ENCODE measurements at regions not wholly inside any gene's neighbourhood (a gene's known extent, or its start where the extent isn't known, plus 50 kb on each side); places are given as distances from the start of the nearest gene placed in this dataset.

DNA sequence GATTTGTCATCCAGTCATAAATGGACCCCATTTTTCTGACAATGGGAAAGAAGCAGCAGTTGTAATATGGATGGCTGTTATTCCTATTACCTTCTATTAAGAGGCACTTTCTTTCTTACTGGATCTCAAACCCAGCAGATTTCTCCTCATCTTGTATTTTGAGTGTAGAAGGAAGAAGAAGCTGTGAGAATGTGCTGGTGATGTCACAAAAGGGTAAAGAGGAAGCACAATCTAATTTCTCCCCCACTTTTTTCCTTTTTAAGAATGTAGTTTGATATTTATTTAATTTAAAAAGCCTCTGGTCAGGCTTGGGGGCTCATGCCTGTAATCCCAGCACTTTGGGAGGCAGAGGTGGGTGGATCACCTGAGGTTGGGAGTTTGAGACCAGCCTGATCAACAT lies 100.0 kb upstream of the JARID2 start (continued):
- TF ChIP-seq, protein P1, sequence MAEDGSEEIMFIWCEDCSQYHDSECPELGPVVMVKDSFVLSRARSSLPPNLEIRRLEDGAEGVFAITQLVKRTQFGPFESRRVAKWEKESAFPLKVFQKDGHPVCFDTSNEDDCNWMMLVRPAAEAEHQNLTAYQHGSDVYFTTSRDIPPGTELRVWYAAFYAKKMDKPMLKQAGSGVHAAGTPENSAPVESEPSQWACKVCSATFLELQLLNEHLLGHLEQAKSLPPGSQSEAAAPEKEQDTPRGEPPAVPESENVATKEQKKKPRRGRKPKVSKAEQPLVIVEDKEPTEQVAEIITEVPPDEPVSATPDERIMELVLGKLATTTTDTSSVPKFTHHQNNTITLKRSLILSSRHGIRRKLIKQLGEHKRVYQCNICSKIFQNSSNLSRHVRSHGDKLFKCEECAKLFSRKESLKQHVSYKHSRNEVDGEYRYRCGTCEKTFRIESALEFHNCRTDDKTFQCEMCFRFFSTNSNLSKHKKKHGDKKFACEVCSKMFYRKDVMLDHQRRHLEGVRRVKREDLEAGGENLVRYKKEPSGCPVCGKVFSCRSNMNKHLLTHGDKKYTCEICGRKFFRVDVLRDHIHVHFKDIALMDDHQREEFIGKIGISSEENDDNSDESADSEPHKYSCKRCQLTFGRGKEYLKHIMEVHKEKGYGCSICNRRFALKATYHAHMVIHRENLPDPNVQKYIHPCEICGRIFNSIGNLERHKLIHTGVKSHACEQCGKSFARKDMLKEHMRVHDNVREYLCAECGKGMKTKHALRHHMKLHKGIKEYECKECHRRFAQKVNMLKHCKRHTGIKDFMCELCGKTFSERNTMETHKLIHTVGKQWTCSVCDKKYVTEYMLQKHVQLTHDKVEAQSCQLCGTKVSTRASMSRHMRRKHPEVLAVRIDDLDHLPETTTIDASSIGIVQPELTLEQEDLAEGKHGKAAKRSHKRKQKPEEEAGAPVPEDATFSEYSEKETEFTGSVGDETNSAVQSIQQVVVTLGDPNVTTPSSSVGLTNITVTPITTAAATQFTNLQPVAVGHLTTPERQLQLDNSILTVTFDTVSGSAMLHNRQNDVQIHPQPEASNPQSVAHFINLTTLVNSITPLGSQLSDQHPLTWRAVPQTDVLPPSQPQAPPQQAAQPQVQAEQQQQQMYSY (CRISPR knock-in tag; IDR thresholded peaks at IDR 0.05), result no peak
- TF ChIP-seq ZSCAN29 (IDR thresholded peaks at IDR 0.05), result no peak

DNA sequence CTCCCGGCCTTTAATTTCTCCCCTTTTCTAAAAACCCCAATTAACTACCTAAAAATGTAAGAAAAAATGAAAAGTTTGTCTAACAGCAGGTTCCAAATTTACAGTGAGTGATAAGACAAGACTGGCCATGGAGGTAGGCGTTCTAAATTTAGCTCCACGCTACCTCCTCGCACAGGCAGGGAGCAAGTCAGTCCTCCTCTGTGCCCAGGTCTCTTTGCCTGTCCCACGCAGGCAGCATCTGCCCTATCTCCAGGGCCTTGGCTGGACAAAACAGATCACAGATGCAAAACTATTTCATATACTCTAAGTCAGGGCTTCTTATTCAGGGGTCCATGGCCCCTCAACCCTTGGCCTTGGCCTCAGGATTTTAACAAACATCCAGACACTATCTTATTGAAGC lies 98.0 kb upstream of the JARID2 start:
- POLR2A ChIA-PET, result no interaction called here

More for the DNA sequence above, 98.0 kb upstream of the JARID2 start:
- Histone ChIP-seq H3K9ac (ENCODE audit: control insufficient read depth, insufficient read depth, low read length) (no peak overlapping the region), H3K36me3 (ENCODE audit: control insufficient read depth in 2 of 2, insufficient read depth in 2 of 2, low read length in 1 of 2) (no peaks in the 10 kb centered on the region), H2AFZ (ENCODE audit: control insufficient read depth, low read depth, low read length) (no peak overlapping the region), H3K27me3 (replicated peaks in 1 of 2; ENCODE audit: control insufficient read depth in 2 of 2, insufficient read depth in 2 of 2, low read length in 1 of 2) (no peaks in the 10 kb centered on the region), H3K4me1 (ENCODE audit: control insufficient read depth, insufficient read depth, low read length) (peaks cover 14% of the 10 kb centered on the region), H3K9me3 (replicated peaks; ENCODE audit: control insufficient read depth, insufficient read depth, low read length) (no peaks in the 10 kb centered on the region), H3K4me3 (no peak overlapping the region), H3K79me2 (ENCODE audit: control insufficient read depth, insufficient read depth, low read length) (no peaks in the 10 kb centered on the region), H4K20me1 (ENCODE audit: control insufficient read depth, insufficient read depth) (no peaks in the 10 kb centered on the region), H3K4me2 (ENCODE audit: control insufficient read depth, insufficient read depth) (no peak overlapping the region), H3K27ac (ENCODE audit: control insufficient read depth, insufficient read depth) (no peak overlapping the region)
- in situ Hi-C loops (cut with MboI), result no loop called here
- intact Hi-C loops (cut with micrococcal nuclease; ENCODE audit: unreplicated experiment), result loop anchor here (5.0 kb wide), 1 partner anchor 271 kb away; no protein-coding TSS in a partner anchor
- WGBS (ENCODE audit: insufficient coverage, insufficient replicate concordance, low lambda C conversion rate, missing lambda C conversion rate), result 52% methylated on average over 5 of the region's 5 CpGs
- ATAC-seq (no peak), DNase-seq (ENCODE audit: low read depth, low spot score) (no peak), FAIRE-seq (no peak)
- ChIA-PET RAD21 (ENCODE audit: unreplicated experiment) (interaction anchor here (0.8 to 1.4 kb wide), 2 partner anchors 23 to 241 kb away, joined by 3 to 4 read pairs; no protein-coding TSS in a partner anchor), CTCF (no interaction called here), SMC1A (ENCODE audit: uncharacterized antibody, unreplicated experiment) (interaction anchor here (0.7 to 1.6 kb wide), 2 partner anchors 22 to 255 kb away, joined by 3 to 6 read pairs; no protein-coding TSS in a partner anchor)
- no TSS peak for BruUV-seq (replicated peaks)
- TF ChIP-seq, protein P2, sequence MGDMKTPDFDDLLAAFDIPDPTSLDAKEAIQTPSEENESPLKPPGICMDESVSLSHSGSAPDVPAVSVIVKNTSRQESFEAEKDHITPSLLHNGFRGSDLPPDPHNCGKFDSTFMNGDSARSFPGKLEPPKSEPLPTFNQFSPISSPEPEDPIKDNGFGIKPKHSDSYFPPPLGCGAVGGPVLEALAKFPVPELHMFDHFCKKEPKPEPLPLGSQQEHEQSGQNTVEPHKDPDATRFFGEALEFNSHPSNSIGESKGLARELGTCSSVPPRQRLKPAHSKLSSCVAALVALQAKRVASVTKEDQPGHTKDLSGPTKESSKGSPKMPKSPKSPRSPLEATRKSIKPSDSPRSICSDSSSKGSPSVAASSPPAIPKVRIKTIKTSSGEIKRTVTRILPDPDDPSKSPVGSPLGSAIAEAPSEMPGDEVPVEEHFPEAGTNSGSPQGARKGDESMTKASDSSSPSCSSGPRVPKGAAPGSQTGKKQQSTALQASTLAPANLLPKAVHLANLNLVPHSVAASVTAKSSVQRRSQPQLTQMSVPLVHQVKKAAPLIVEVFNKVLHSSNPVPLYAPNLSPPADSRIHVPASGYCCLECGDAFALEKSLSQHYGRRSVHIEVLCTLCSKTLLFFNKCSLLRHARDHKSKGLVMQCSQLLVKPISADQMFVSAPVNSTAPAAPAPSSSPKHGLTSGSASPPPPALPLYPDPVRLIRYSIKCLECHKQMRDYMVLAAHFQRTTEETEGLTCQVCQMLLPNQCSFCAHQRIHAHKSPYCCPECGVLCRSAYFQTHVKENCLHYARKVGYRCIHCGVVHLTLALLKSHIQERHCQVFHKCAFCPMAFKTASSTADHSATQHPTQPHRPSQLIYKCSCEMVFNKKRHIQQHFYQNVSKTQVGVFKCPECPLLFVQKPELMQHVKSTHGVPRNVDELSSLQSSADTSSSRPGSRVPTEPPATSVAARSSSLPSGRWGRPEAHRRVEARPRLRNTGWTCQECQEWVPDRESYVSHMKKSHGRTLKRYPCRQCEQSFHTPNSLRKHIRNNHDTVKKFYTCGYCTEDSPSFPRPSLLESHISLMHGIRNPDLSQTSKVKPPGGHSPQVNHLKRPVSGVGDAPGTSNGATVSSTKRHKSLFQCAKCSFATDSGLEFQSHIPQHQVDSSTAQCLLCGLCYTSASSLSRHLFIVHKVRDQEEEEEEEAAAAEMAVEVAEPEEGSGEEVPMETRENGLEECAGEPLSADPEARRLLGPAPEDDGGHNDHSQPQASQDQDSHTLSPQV (IDR thresholded peaks at IDR 0.05), result no peak
- no peak for TF ChIP-seq SMAD1 (IDR thresholded peaks at IDR 0.05; ENCODE audit: low read depth, partially characterized antibody)
- no peak for TF ChIP-seq RBBP5 (conservative IDR thresholded peaks at IDR 0.05)
- no peak for TF ChIP-seq SRF (IDR thresholded peaks at IDR 0.05; ENCODE audit: low read depth in 2 of 2, low read length in 2 of 2)
- no peak for TF ChIP-seq ZNF274 (IDR thresholded peaks at IDR 0.05; ENCODE audit: insufficient read depth, insufficient read length)
- TF ChIP-seq CBFB (IDR thresholded peaks at IDR 0.05; ENCODE audit: low read depth), result no peak
- TF ChIP-seq KLF5 (IDR thresholded peaks at IDR 0.05; ENCODE audit: partially characterized antibody), result no peak
- TF ChIP-seq GABPA (IDR thresholded peaks at IDR 0.05; ENCODE audit: low read depth), result no peak
- no peak for TF ChIP-seq RAD51 (IDR thresholded peaks at IDR 0.05)
- TF ChIP-seq BRCA1 (IDR thresholded peaks at IDR 0.05; ENCODE audit: low read depth, low read length), result no peak

Data from GM12878 (cell line).